ENCODE measurements at regions not wholly inside any gene's neighbourhood (a gene's known extent, or its start where the extent isn't known, plus 50 kb on each side); places are given as distances from the start of the nearest gene placed in this dataset.

GRCh38 chr2:198664321-198664720 is 793.4 kb downstream of the SATB2 start:
- TF ChIP-seq, protein P1, sequence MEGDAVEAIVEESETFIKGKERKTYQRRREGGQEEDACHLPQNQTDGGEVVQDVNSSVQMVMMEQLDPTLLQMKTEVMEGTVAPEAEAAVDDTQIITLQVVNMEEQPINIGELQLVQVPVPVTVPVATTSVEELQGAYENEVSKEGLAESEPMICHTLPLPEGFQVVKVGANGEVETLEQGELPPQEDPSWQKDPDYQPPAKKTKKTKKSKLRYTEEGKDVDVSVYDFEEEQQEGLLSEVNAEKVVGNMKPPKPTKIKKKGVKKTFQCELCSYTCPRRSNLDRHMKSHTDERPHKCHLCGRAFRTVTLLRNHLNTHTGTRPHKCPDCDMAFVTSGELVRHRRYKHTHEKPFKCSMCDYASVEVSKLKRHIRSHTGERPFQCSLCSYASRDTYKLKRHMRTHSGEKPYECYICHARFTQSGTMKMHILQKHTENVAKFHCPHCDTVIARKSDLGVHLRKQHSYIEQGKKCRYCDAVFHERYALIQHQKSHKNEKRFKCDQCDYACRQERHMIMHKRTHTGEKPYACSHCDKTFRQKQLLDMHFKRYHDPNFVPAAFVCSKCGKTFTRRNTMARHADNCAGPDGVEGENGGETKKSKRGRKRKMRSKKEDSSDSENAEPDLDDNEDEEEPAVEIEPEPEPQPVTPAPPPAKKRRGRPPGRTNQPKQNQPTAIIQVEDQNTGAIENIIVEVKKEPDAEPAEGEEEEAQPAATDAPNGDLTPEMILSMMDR (IDR thresholded peaks at IDR 0.05), result no peak
- TF ChIP-seq TAF1 (IDR thresholded peaks at IDR 0.05; ENCODE audit: borderline replicate concordance, low read depth, low read length), result no peak
- no peak for TF ChIP-seq MXI1 (IDR thresholded peaks at IDR 0.05; ENCODE audit: low read depth, low read length)
- no peak for TF ChIP-seq RAD21 (IDR thresholded peaks at IDR 0.05; ENCODE audit: low read length)
- TF ChIP-seq POLR2AphosphoS5 (IDR thresholded peaks at IDR 0.05; ENCODE audit: low read depth, low read length), result no peak
- TF ChIP-seq RCOR1 (IDR thresholded peaks at IDR 0.05; ENCODE audit: low read length), result no peak
- TF ChIP-seq, protein P2, sequence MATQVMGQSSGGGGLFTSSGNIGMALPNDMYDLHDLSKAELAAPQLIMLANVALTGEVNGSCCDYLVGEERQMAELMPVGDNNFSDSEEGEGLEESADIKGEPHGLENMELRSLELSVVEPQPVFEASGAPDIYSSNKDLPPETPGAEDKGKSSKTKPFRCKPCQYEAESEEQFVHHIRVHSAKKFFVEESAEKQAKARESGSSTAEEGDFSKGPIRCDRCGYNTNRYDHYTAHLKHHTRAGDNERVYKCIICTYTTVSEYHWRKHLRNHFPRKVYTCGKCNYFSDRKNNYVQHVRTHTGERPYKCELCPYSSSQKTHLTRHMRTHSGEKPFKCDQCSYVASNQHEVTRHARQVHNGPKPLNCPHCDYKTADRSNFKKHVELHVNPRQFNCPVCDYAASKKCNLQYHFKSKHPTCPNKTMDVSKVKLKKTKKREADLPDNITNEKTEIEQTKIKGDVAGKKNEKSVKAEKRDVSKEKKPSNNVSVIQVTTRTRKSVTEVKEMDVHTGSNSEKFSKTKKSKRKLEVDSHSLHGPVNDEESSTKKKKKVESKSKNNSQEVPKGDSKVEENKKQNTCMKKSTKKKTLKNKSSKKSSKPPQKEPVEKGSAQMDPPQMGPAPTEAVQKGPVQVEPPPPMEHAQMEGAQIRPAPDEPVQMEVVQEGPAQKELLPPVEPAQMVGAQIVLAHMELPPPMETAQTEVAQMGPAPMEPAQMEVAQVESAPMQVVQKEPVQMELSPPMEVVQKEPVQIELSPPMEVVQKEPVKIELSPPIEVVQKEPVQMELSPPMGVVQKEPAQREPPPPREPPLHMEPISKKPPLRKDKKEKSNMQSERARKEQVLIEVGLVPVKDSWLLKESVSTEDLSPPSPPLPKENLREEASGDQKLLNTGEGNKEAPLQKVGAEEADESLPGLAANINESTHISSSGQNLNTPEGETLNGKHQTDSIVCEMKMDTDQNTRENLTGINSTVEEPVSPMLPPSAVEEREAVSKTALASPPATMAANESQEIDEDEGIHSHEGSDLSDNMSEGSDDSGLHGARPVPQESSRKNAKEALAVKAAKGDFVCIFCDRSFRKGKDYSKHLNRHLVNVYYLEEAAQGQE (IDR thresholded peaks at IDR 0.05; ENCODE audit: low read depth, low read length), result no peak
- no peak for TF ChIP-seq TEAD4 (IDR thresholded peaks at IDR 0.05; ENCODE audit: borderline replicate concordance, insufficient read depth)
- TF ChIP-seq EZH2phosphoT487 (IDR thresholded peaks at IDR 0.05; ENCODE audit: borderline replicate concordance, low read depth), result no peak
- TF ChIP-seq RXRA (IDR thresholded peaks at IDR 0.05; ENCODE audit: borderline replicate concordance, low read depth), result no peak
- TF ChIP-seq, protein P3, sequence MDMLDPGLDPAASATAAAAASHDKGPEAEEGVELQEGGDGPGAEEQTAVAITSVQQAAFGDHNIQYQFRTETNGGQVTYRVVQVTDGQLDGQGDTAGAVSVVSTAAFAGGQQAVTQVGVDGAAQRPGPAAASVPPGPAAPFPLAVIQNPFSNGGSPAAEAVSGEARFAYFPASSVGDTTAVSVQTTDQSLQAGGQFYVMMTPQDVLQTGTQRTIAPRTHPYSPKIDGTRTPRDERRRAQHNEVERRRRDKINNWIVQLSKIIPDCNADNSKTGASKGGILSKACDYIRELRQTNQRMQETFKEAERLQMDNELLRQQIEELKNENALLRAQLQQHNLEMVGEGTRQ (IDR thresholded peaks at IDR 0.05; ENCODE audit: borderline replicate concordance, low read depth, low read length), result no peak
- TF ChIP-seq JUND (IDR thresholded peaks at IDR 0.05), result no peak
